C4-2B (cell line): ENCODE measurements at regions not wholly inside any gene's neighbourhood (a gene's known extent, or its start where the extent isn't known, plus 50 kb on each side); places are given as distances from the start of the nearest gene placed in this dataset.

Experiments
- H3K27ac ChIP-seq: fragments of 450-650 bp; 2 replicates; pipeline ENCODE4 v1.5.1; 2017
- ZFX ChIP-seq: fragments of 450-650 bp; IDR thresholded peaks from 2 replicates; pipeline ENCODE4 v1.6.1; 2017
- TF ChIP-seq, protein P1 (sequence below): fragments of 450-650 bp; conservative IDR thresholded peaks from 2 replicates; pipeline ENCODE4 v1.5.1; 2017; ENCODE audit warnings: mild to moderate bottlenecking

- H3K27ac ChIP-seq: no peak overlapping the region
These were observed 123.2 kb upstream of the UNC5B start for GRCh38 chr10:71089162-71089561.

DNA sequence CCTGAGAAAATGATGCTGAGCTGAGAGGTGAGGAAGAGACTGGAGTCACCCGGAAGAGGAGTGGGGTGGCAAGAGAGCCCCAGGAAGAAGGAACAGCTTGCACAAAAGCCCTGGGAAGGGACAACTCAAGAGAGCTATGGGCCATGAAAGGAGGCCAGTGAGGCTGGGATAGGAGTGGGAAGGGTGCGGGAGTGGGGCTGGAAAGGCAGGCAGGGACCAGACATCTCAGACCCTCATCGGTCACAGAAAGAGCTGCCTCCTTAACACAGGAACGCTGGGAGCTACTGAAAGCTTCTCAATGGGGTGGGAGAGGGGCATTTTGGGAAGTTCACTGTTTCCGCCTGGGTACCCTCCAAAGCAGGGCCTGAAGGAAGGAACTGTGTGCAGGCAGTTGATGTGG lies 122.0 kb upstream of the UNC5B start:
- no peak overlapping the region for H3K27ac ChIP-seq
- TF ChIP-seq, protein P1, sequence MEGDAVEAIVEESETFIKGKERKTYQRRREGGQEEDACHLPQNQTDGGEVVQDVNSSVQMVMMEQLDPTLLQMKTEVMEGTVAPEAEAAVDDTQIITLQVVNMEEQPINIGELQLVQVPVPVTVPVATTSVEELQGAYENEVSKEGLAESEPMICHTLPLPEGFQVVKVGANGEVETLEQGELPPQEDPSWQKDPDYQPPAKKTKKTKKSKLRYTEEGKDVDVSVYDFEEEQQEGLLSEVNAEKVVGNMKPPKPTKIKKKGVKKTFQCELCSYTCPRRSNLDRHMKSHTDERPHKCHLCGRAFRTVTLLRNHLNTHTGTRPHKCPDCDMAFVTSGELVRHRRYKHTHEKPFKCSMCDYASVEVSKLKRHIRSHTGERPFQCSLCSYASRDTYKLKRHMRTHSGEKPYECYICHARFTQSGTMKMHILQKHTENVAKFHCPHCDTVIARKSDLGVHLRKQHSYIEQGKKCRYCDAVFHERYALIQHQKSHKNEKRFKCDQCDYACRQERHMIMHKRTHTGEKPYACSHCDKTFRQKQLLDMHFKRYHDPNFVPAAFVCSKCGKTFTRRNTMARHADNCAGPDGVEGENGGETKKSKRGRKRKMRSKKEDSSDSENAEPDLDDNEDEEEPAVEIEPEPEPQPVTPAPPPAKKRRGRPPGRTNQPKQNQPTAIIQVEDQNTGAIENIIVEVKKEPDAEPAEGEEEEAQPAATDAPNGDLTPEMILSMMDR: no peak
- TF ChIP-seq ZFX: no peak

More at GRCh38 chr10:71089162-71089561, 123.2 kb upstream of the UNC5B start:
- no peak for TF ChIP-seq ZFX
- TF ChIP-seq, protein P1: no peak

- no peak for TF ChIP-seq ZFX
- TF ChIP-seq, protein P1: no peak
These were observed 121.6 kb upstream of the UNC5B start for GRCh38 chr10:71090801-71091200.

DNA sequence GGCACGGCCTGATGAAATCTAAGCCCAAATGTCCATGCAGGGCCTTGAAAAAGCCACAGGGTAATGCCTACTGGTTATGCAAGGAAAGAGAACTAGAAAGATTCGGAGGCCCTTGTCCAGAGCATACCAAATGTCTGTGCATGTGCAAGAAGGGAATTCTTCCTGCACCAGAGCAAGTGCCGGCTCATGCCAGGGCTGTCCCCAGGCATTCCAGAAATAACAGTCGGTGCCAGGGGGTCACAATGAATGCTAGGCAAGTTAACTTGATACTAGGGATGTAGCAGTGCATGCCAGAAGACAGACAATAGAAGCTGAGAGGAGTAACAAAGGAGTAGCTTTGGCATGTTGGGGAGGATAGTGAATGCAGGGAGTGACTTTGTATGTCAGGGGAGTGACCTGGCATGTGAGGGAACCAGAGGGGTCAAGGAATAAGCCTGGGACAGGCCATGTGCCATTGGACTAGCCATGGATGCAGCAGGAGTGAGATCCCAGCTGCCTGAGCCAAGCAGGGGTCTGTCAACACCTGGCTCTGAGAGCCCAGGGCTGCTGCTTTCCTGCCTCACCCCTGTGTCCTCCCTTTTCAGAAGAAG lies 119.5 kb upstream of the UNC5B start:
- TF ChIP-seq, protein P1: no peak
- TF ChIP-seq ZFX: no peak
- H3K27ac ChIP-seq: no peak overlapping the region

More at GRCh38 chr10:71090801-71091200, 121.6 kb upstream of the UNC5B start:
- no peak overlapping the region for H3K27ac ChIP-seq

DNA sequence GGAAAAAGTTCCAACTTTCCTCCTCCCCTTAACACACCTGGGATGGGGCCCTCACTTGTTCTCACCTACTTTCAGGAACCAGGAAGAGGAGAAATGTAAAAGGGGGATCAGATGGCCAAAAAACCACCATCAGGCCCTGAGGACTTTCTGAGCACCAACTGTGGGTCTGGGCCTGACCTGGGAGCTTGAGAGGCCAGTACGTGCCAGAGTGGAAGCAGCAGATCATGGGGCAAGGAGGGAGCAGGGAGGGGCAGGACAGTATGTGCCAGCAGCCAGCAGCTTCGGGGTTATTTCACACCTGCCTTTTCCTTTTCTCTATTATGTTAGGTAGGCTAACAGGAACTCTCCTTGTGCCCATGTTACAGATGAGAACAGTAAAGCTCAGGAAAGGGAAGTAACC lies 118.8 kb upstream of the UNC5B start:
- H3K27ac ChIP-seq: no peak overlapping the region
- TF ChIP-seq ZFX: no peak
- TF ChIP-seq, protein P1: no peak

GRCh38 chr10:71094712-71095390 lies 117.5 kb upstream of the UNC5B start:
- H3K27ac ChIP-seq: no peak overlapping the region
- TF ChIP-seq, protein P1: no peak
- TF ChIP-seq ZFX: no peak

DNA sequence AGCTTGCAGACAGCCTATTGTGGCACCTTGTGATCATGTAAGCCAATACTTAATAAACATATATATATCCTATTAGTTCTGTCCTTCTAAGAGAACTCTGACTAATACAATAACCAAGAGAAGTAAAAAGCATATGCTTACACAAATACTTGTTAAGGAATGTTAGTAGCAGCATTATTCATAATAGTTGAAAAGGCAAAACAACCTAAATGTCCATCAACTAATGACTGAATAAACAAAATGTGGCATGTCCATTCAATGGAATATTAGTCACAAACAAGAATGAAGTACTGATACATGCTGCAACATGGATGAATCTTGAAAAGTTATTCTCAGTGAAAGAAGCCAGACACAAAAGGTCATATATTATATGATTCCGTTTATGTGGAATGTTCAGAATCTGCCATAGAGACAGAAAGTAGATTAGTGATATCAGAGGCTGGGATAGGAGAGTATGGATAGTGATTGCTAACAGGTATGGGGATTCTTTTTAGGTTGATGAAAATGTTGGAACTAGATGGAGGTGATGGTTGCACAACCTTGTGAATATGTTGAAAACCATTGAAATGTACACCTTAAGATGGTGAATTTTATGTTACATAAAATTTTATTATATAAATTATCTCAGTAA lies 112.5 kb upstream of the UNC5B start:
- TF ChIP-seq, protein P1: no peak
- no peak for TF ChIP-seq ZFX

More for the DNA sequence above, 112.5 kb upstream of the UNC5B start:
- H3K27ac ChIP-seq: no peak overlapping the region
